ENCODE measurements at regions not wholly inside any gene's neighbourhood (a gene's known extent, or its start where the extent isn't known, plus 50 kb on each side); places are given as distances from the start of the nearest gene placed in this dataset.

DNA sequence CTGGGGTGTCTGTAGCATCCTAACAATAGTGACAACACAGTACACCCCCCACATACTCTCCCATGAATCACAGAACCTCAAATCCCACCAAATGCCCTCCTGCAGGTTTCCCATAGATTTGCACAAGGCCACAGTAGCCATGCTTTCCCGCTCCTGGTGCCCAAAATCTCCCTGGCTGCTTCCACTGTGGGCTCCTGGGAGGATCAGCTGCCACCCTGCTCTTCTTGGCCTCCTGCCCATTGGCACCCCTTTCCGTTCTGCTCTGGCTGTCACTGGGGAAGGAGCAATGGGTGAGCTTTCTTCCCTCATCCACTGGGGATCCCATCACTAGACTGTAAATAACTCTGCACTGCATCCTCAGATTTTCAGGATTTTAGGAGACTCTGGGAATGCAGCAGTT, 92.1 kb upstream of the SLC24A5 start:
- TF ChIP-seq POLR2AphosphoS5 (IDR thresholded peaks at IDR 0.05; ENCODE audit: borderline replicate concordance, low read depth, low read length), result no peak
- TF ChIP-seq EZH2 (IDR thresholded peaks at IDR 0.05), result no peak
- TF ChIP-seq FOXP2 (optimal IDR thresholded peaks at IDR 0.05; ENCODE audit: control extremely low read depth, extremely low read length, insufficient read depth), result no peak
